ENCODE measurements at regions not wholly inside any gene's neighbourhood (a gene's known extent, or its start where the extent isn't known, plus 50 kb on each side); places are given as distances from the start of the nearest gene placed in this dataset.

DNA sequence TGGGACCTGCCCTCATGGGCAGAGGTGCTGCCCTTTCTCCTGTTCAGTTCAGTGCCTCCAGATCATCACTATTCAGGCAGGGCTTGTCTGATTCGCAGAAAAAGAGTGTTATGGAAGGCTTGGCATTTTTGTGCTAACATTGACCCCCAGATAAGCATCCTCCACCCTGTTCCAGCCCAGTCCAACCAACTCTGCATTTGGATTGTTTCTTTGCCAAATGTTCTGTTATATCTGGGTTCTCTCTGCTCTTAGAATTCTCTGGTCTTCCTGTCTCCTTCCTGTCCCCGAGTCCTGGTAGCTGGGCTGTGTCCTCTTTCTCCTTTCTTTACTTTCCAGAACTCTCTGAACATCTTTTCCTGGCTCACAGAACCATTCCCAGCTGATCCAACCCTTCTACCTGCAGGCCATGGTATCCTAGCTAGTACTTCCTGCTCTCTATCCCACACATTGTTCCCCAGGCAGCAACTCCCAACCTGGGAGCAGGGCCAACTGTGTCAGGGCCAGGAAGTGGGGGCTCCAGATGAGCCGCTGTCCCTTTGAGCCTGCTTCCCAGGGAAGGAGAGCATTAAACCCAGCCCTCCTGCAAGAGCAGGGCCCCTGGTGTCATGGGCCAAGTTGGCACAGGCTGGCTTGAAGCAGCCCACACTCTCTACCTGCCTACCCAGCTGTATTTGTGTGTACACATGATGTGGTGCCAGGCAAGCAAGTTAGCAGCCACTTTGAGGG, 280.7 kb upstream of the CADM1 start:
- H3K27me3 ChIP-seq (ENCODE audit: control insufficient read depth in 1 of 2, insufficient read depth in 2 of 2, low read length in 2 of 2), result no peaks in the 10 kb centered on the region
- no peaks in the 10 kb centered on the region for H3K36me3 ChIP-seq (replicated peaks in 1 of 2; ENCODE audit: control insufficient read depth in 1 of 2, insufficient read depth in 2 of 2, low read length in 2 of 2)
- H4K20me1 ChIP-seq (ENCODE audit: insufficient read depth, low read length), result no peaks in the 10 kb centered on the region
- H3K9ac ChIP-seq (ENCODE audit: insufficient read depth, low read depth, low read length), result no peak overlapping the region
- no peak overlapping the region for H3K4me3 ChIP-seq (replicated peaks in 1 of 3; ENCODE audit: insufficient read depth in 1 of 3, low read depth in 2 of 3, low read length in 3 of 3)
- H2AFZ ChIP-seq (ENCODE audit: low read length), result no peak overlapping the region
- H3K79me2 ChIP-seq (ENCODE audit: insufficient read depth, low read length), result no peaks in the 10 kb centered on the region
- H3K4me1 ChIP-seq (ENCODE audit: insufficient read depth, low read length), result no peaks in the 10 kb centered on the region
- in situ Hi-C loops (cut with HindIII; ENCODE audit: extremely low pct_ligation_motif_present, low pct_unique_long_range_greater_than_20kb) (no loop called here), intact Hi-C loops (cut with micrococcal nuclease; ENCODE audit: unreplicated experiment) (no loop called here)
- WGBS (ENCODE audit: low lambda C conversion rate), result 0% methylated on average over 3 of the region's 3 CpGs
- CTCF ChIA-PET (ENCODE audit: low intra/inter-chr PET ratio, low total read pairs), result no interaction called here
- H3K4me2 ChIP-seq (ENCODE audit: low read depth, low read length), result no peak overlapping the region
- BruUV-seq (replicated peaks), result no TSS peak
- no peak for ATAC-seq
- DNase-seq (ENCODE audit: low spot score), result no peak
- peaks cover 5% of the 10 kb centered on the region; the same call in 1 of the 2 replicates for H3K9me3 ChIP-seq (ENCODE audit: low read length)
- POLR2A ChIA-PET, result no interaction called here
- no peak overlapping the region for H3K27ac ChIP-seq (ENCODE audit: extremely low read length, insufficient read depth, low read length)
- no peak for FAIRE-seq
- TF ChIP-seq, protein P1, sequence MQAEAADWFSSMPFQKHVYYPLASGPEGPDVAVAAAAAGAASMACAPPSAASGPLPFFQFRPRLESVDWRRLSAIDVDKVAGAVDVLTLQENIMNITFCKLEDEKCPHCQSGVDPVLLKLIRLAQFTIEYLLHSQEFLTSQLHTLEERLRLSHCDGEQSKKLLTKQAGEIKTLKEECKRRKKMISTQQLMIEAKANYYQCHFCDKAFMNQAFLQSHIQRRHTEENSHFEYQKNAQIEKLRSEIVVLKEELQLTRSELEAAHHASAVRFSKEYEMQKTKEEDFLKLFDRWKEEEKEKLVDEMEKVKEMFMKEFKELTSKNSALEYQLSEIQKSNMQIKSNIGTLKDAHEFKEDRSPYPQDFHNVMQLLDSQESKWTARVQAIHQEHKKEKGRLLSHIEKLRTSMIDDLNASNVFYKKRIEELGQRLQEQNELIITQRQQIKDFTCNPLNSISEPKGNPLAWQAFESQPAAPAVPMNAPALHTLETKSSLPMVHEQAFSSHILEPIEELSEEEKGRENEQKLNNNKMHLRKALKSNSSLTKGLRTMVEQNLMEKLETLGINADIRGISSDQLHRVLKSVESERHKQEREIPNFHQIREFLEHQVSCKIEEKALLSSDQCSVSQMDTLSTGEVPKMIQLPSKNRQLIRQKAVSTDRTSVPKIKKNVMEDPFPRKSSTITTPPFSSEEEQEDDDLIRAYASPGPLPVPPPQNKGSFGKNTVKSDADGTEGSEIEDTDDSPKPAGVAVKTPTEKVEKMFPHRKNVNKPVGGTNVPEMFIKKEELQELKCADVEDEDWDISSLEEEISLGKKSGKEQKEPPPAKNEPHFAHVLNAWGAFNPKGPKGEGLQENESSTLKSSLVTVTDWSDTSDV (CRISPR knock-in tag; IDR thresholded peaks at IDR 0.05), result no peak
- TF ChIP-seq, protein P2, sequence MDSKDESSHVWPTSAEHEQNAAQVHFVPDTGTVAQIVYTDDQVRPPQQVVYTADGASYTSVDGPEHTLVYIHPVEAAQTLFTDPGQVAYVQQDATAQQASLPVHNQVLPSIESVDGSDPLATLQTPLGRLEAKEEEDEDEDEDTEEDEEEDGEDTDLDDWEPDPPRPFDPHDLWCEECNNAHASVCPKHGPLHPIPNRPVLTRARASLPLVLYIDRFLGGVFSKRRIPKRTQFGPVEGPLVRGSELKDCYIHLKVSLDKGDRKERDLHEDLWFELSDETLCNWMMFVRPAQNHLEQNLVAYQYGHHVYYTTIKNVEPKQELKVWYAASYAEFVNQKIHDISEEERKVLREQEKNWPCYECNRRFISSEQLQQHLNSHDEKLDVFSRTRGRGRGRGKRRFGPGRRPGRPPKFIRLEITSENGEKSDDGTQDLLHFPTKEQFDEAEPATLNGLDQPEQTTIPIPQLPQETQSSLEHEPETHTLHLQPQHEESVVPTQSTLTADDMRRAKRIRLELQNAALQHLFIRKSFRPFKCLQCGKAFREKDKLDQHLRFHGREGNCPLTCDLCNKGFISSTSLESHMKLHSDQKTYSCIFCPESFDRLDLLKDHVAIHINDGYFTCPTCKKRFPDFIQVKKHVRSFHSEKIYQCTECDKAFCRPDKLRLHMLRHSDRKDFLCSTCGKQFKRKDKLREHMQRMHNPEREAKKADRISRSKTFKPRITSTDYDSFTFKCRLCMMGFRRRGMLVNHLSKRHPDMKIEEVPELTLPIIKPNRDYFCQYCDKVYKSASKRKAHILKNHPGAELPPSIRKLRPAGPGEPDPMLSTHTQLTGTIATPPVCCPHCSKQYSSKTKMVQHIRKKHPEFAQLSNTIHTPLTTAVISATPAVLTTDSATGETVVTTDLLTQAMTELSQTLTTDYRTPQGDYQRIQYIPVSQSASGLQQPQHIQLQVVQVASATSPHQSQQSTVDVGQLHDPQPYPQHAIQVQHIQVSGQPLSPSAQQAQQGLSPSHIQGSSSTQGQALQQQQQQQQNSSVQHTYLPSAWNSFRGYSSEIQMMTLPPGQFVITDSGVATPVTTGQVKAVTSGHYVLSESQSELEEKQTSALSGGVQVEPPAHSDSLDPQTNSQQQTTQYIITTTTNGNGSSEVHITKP (CRISPR knock-in tag; IDR thresholded peaks at IDR 0.05; ENCODE audit: low read depth), result no peak
- TF ChIP-seq ZNF282 (IDR thresholded peaks at IDR 0.05; ENCODE audit: partially characterized antibody), result no peak
- TF ChIP-seq FIP1L1 (IDR thresholded peaks at IDR 0.05; ENCODE audit: borderline replicate concordance, insufficient read depth, low read depth, low read length), result no peak
- TF ChIP-seq HCFC1 (IDR thresholded peaks at IDR 0.05; ENCODE audit: low read depth, low read length), result no peak
- TF ChIP-seq, protein P3, sequence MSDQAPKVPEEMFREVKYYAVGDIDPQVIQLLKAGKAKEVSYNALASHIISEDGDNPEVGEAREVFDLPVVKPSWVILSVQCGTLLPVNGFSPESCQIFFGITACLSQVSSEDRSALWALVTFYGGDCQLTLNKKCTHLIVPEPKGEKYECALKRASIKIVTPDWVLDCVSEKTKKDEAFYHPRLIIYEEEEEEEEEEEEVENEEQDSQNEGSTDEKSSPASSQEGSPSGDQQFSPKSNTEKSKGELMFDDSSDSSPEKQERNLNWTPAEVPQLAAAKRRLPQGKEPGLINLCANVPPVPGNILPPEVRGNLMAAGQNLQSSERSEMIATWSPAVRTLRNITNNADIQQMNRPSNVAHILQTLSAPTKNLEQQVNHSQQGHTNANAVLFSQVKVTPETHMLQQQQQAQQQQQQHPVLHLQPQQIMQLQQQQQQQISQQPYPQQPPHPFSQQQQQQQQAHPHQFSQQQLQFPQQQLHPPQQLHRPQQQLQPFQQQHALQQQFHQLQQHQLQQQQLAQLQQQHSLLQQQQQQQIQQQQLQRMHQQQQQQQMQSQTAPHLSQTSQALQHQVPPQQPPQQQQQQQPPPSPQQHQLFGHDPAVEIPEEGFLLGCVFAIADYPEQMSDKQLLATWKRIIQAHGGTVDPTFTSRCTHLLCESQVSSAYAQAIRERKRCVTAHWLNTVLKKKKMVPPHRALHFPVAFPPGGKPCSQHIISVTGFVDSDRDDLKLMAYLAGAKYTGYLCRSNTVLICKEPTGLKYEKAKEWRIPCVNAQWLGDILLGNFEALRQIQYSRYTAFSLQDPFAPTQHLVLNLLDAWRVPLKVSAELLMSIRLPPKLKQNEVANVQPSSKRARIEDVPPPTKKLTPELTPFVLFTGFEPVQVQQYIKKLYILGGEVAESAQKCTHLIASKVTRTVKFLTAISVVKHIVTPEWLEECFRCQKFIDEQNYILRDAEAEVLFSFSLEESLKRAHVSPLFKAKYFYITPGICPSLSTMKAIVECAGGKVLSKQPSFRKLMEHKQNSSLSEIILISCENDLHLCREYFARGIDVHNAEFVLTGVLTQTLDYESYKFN (CRISPR knock-in tag; conservative IDR thresholded peaks at IDR 0.05), result no peak
- no peak for TF ChIP-seq FOXA3 (CRISPR knock-in tag; IDR thresholded peaks at IDR 0.05)
- no peak for TF ChIP-seq KDM6A (CRISPR knock-in tag; IDR thresholded peaks at IDR 0.05; ENCODE audit: low read depth)
- TF ChIP-seq, protein P4, sequence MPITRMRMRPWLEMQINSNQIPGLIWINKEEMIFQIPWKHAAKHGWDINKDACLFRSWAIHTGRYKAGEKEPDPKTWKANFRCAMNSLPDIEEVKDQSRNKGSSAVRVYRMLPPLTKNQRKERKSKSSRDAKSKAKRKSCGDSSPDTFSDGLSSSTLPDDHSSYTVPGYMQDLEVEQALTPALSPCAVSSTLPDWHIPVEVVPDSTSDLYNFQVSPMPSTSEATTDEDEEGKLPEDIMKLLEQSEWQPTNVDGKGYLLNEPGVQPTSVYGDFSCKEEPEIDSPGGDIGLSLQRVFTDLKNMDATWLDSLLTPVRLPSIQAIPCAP (CRISPR knock-in tag; IDR thresholded peaks at IDR 0.05; ENCODE audit: low read depth), result no peak
- no peak for TF ChIP-seq EED (CRISPR knock-in tag; IDR thresholded peaks at IDR 0.05)
- no peak for TF ChIP-seq SRSF9 (IDR thresholded peaks at IDR 0.05; ENCODE audit: borderline replicate concordance, insufficient read depth, low read depth, low read length, poor library complexity, severe bottlenecking)
- no peak for TF ChIP-seq HNF4G (IDR thresholded peaks at IDR 0.05; ENCODE audit: borderline replicate concordance, low read depth, low read length)
- TF ChIP-seq HNF4G (CRISPR knock-in tag; IDR thresholded peaks at IDR 0.05; ENCODE audit: borderline replicate concordance, low read depth), result no peak

Data from HepG2 (cell line).